Stimulated activated CD4-positive, alpha-beta T cell treated with anti-CD3 and anti-CD28 coated beads, TNF-alpha, amount 100 ng/mL, for 1 hour (primary cell): ENCODE measurements at regions not wholly inside any gene's neighbourhood (a gene's known extent, or its start where the extent isn't known, plus 50 kb on each side); places are given as distances from the start of the nearest gene placed in this dataset.
"Not testable (repeated sequence)": the region's sequence is repeated elsewhere in the genome, so short reads cannot be mapped to it uniquely, and the experiment has no call there.

ENCODE experiments used
- DNase-seq, 3 donors: peaks; one replicate each; pipeline ENCODE4 v3.0.0-alpha.2; 2020; ENCODE audit warnings: low read depth in 3 of 3, low spot score in 1 of 3

- no peak for DNase-seq
These were observed 447.1 kb downstream of the QKI start for GRCh38 chr6:163861627-163862026.

GRCh38 chr6:163860287-163861081 is 446.0 kb downstream of the QKI start:
- no peak for DNase-seq

GRCh38 chr6:163858870-163859269 is 444.4 kb downstream of the QKI start:
- not testable (repeated sequence) for DNase-seq

GRCh38 chr6:163857421-163857820 is 442.9 kb downstream of the QKI start:
- DNase-seq: no peak

- DNase-seq: no peak
These were observed 436.4 kb downstream of the QKI start for GRCh38 chr6:163850874-163851273.

- no peak for DNase-seq
These were observed 430.2 kb downstream of the QKI start for GRCh38 chr6:163844761-163845160.

GRCh38 chr6:163844357-163844756 is 429.8 kb downstream of the QKI start:
- DNase-seq: no peak

GRCh38 chr6:163843218-163843617 is 428.7 kb downstream of the QKI start:
- no peak for DNase-seq

- DNase-seq: no peak
These were observed 427.9 kb downstream of the QKI start for GRCh38 chr6:163842467-163842866.

GRCh38 chr6:163841733-163842132 is 427.2 kb downstream of the QKI start:
- DNase-seq: no peak

- DNase-seq: no peak
These were observed 426.8 kb downstream of the QKI start for GRCh38 chr6:163841326-163841725.

GRCh38 chr6:163840880-163841279 is 426.4 kb downstream of the QKI start:
- no peak for DNase-seq

- no peak for DNase-seq
These were observed 424.8 kb downstream of the QKI start for GRCh38 chr6:163839296-163839695.

- DNase-seq: no peak
These were observed 423.3 kb downstream of the QKI start for GRCh38 chr6:163837691-163838431.

- no peak for DNase-seq
These were observed 422.6 kb downstream of the QKI start for GRCh38 chr6:163836876-163837690.

GRCh38 chr6:163835439-163836171 is 421.1 kb downstream of the QKI start:
- DNase-seq: no peak

- DNase-seq: no peak
These were observed 419.9 kb downstream of the QKI start for GRCh38 chr6:163834226-163834970.

- DNase-seq: no peak
These were observed 417.2 kb downstream of the QKI start for GRCh38 chr6:163831736-163832135.

GRCh38 chr6:163830641-163831040 is 416.1 kb downstream of the QKI start:
- no peak for DNase-seq

- DNase-seq: no peak
These were observed 413.7 kb downstream of the QKI start for GRCh38 chr6:163828038-163828795.
